Natural killer cell (primary cell): ENCODE measurements at regions not wholly inside any gene's neighbourhood (a gene's known extent, or its start where the extent isn't known, plus 50 kb on each side); places are given as distances from the start of the nearest gene placed in this dataset.

Experiments used
- ATAC-seq, 3 donors: fragments of 150-1000 bp in 2 of 3; fragments of 200-7000 bp in 1 of 3; cut with Tn5 transposase; 1 replicate in 1 of 3; 2 replicates in 2 of 3; pipeline ENCODE4 v1.10.0; 2021; ENCODE audit warnings: mild to moderate bottlenecking in 2 of 3, moderate library complexity in 2 of 3
- DNase-seq, 2 donors: peaks; one replicate each; pipeline versions ENCODE4 v3.0.0 to v3.0.0-alpha.2; 2013 to 2021; ENCODE audit warnings: mixed read lengths in 1 of 2
- H3K27ac ChIP-seq: one replicate; pipeline ENCODE4 v1.5.1; 2013; ENCODE audit warnings: mild to moderate bottlenecking, low read length
- H3K27me3 ChIP-seq: one replicate; pipeline ENCODE4 v1.6.1; 2013; ENCODE audit warnings: low read length; ENCODE audit not compliant: control insufficient read depth, insufficient read depth
- H3K36me3 ChIP-seq: one replicate; pipeline ENCODE4 v1.6.1; 2013; ENCODE audit warnings: low read length; ENCODE audit not compliant: control insufficient read depth, insufficient read depth
- H3K4me1 ChIP-seq: one replicate; pipeline ENCODE4 v1.6.1; 2013; ENCODE audit warnings: low read length; ENCODE audit not compliant: control insufficient read depth, insufficient read depth
- H3K4me3 ChIP-seq: one replicate; pipeline ENCODE4 v1.5.1; 2013; ENCODE audit warnings: low read length
- H3K9me3 ChIP-seq: one replicate; pipeline ENCODE4 v1.6.1; 2013; ENCODE audit warnings: low read length; ENCODE audit not compliant: control insufficient read depth, insufficient read depth
- H3K27ac Mint-ChIP-seq, 2 donors: one replicate each; pipeline ENCODE4 v1.8.0; 2022; ENCODE audit warnings: mild to moderate bottlenecking in 2 of 2, mixed read lengths in 2 of 2, moderate library complexity in 1 of 2
- H3K27me3 Mint-ChIP-seq, 2 donors: one replicate each; pipeline ENCODE4 v1.8.0; 2022; ENCODE audit warnings: low read depth in 2 of 2, mixed read lengths in 2 of 2
- H3K36me3 Mint-ChIP-seq: one replicate; pipeline ENCODE4 v1.8.0; 2022; ENCODE audit warnings: mixed read lengths
- H3K4me1 Mint-ChIP-seq, 2 donors: one replicate each; pipeline ENCODE4 v1.8.0; 2022; ENCODE audit warnings: mixed read lengths in 2 of 2
- H3K4me3 Mint-ChIP-seq: one replicate; pipeline ENCODE4 v1.8.0; 2022; ENCODE audit warnings: mild to moderate bottlenecking, moderate library complexity, mixed read lengths
- H3K9me3 Mint-ChIP-seq, 2 donors: one replicate each; pipeline ENCODE4 v1.8.0; 2022; ENCODE audit warnings: mixed read lengths in 2 of 2
- CTCF ChIP-seq: fragments of 200-600 bp; IDR thresholded peaks from one replicate; pipeline ENCODE4 v1.8.0; 2022; ENCODE audit warnings: antibody characterized with exemption
- WGBS: methylation state at CpG from one replicate; pipeline ENCODE4 v1.1.7; 2013; ENCODE audit warnings: missing lambda C conversion rate; ENCODE audit not compliant: insufficient coverage; 5-methylcytosine and 5-hydroxymethylcytosine counted together
- intact Hi-C: fragments of 100-400 bp; cut with micrococcal nuclease; formaldehyde crosslinking; loops from one replicate; pipeline ENCODE4 v1.14.2; 2022

DNA sequence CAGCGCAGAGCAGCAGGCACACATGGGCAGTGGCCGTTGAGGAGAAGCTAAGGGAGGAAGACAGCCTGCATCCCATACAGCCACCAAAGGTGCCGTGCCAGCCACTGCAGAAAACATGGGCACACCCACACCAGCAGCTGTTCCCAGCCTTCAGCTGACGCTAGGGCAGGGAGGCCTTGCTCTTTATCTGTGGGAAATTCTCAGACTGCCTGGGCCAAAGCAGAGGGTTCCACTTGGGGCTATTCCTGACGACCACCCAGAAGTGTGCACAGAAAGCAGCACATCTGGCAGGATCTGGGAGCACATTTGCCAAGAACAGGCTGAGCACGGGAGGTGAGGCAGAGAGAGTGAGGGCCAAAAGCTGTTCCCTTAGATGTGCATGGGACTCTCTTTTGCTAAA, 101.3 kb upstream of the SOX11 start:
- intact Hi-C loops = no loop called here
- Mint-ChIP-seq H3K4me3 (no peak overlapping the region), H3K27ac (no peak overlapping the region), H3K36me3 (no peaks in the 10 kb centered on the region), H3K27me3 (no peaks in the 10 kb centered on the region), H3K9me3 (peaks cover 7 to 16% of the 10 kb centered on the region in 2 donors), H3K4me1 (no peaks in the 10 kb centered on the region)
- H3K4me3 ChIP-seq = no peak overlapping the region
- H3K4me1 ChIP-seq = no peaks in the 10 kb centered on the region
- no peaks in the 10 kb centered on the region for H3K9me3 ChIP-seq
- ATAC-seq = no peak
- no peak for TF ChIP-seq CTCF
- H3K36me3 ChIP-seq = no peaks in the 10 kb centered on the region
- no peak overlapping the region for H3K27ac ChIP-seq
- no peak for DNase-seq
- no peaks in the 10 kb centered on the region for H3K27me3 ChIP-seq
- whole genome bisulfite sequencing = 85% methylated on average over 6 of the region's 6 CpGs

GRCh38 chr2:5592916-5593315, 99.3 kb upstream of the SOX11 start:
- Histone ChIP-seq H3K9me3 (no peaks in the 10 kb centered on the region), H3K27me3 (no peaks in the 10 kb centered on the region), H3K4me1 (no peaks in the 10 kb centered on the region), H3K4me3 (no peak overlapping the region), H3K36me3 (no peaks in the 10 kb centered on the region), H3K27ac (no peak overlapping the region)
- Mint-ChIP-seq H3K4me1 (no peaks in the 10 kb centered on the region), H3K27ac (no peak overlapping the region), H3K9me3 (peaks cover 5 to 16% of the 10 kb centered on the region in 2 donors), H3K4me3 (no peak overlapping the region), H3K27me3 (no peaks in the 10 kb centered on the region), H3K36me3 (no peaks in the 10 kb centered on the region)
- intact Hi-C loops = no loop called here
- TF ChIP-seq CTCF = no peak
- no peak for DNase-seq
- WGBS = 93% methylated on average over 3 of the region's 3 CpGs
- ATAC-seq = no peak

DNA sequence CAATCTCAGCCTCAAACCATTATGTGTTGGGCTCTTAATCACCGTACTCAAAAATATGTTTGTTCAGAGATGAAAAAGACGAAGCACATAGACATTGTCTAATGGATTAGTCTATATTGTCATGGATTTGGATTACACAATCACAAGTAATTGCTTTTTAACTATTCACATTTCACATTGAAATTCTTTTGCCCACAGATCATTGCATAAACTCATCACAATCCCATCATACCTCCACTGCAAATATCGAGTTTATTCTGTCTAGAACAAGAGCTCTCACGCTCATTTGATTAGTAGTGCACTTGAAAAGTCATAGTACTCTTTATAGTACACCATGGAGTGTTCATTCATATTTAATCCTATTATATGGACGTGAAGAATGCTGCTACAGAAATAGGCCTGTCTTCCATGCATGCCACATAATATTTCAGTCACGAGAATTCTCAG, 97.9 kb upstream of the SOX11 start:
- TF ChIP-seq CTCF = no peak
- Mint-ChIP-seq H3K36me3 (no peaks in the 10 kb centered on the region), H3K27ac (no peak overlapping the region), H3K9me3 (peaks cover 9 to 20% of the 10 kb centered on the region in 2 donors), H3K4me1 (no peaks in the 10 kb centered on the region), H3K4me3 (no peak overlapping the region), H3K27me3 (no peaks in the 10 kb centered on the region)
- ATAC-seq (no peak), DNase-seq (no peak)
- intact Hi-C loops = no loop called here
- H3K27ac ChIP-seq = no peak overlapping the region
- no peaks in the 10 kb centered on the region for H3K4me1 ChIP-seq
- no peaks in the 10 kb centered on the region for H3K36me3 ChIP-seq
- H3K27me3 ChIP-seq = no peaks in the 10 kb centered on the region
- no peaks in the 10 kb centered on the region for H3K9me3 ChIP-seq
- 81% methylated on average over 2 of the region's 6 CpGs for WGBS
- no peak overlapping the region for H3K4me3 ChIP-seq

DNA sequence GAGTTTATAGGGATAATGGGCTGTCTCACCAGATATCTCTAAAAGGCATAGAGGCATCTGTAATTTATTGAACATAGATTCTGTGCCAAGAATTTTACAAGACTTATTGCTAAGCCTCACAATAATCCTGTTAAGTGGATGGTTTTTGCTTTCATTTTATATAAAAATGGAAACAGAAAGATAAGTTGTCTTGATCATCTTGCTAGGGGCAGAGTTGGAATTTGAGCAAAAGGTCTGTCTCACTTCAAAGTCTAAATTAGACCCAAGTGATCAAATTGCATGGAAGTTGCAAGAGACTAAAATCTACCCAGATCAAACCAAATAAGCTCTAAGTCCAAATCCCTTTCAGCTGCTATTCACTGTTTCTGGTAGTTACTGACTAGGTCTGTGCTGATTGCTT, 95.3 kb upstream of the SOX11 start:
- Histone ChIP-seq H3K4me3 (no peak overlapping the region), H3K27me3 (no peaks in the 10 kb centered on the region), H3K4me1 (no peaks in the 10 kb centered on the region), H3K36me3 (no peaks in the 10 kb centered on the region), H3K27ac (no peak overlapping the region), H3K9me3 (no peaks in the 10 kb centered on the region)
- no peaks in the 10 kb centered on the region for H3K36me3 Mint-ChIP-seq
- H3K4me3 Mint-ChIP-seq = no peak overlapping the region
- no peak for TF ChIP-seq CTCF
- no peaks in the 10 kb centered on the region for H3K4me1 Mint-ChIP-seq
- no peak for ATAC-seq
- no peak overlapping the region for H3K27ac Mint-ChIP-seq
- intact Hi-C loops = no loop called here
- no peaks in the 10 kb centered on the region for H3K27me3 Mint-ChIP-seq
- no peak for DNase-seq
- H3K9me3 Mint-ChIP-seq = peaks cover 8 to 13% of the 10 kb centered on the region in 2 donors
